GM23338 (cell line): ENCODE measurements at regions not wholly inside any gene's neighbourhood (a gene's known extent, or its start where the extent isn't known, plus 50 kb on each side); places are given as distances from the start of the nearest gene placed in this dataset.

Source experiments
- CREB1 ChIP-seq: fragments of 250-450 bp; sonication (Bioruptor Pico); IDR thresholded peaks from 2 replicates; pipeline ENCODE4 v1.5.0; 2020; ENCODE audit warnings: low read depth, mild to moderate bottlenecking, moderate library complexity
- CTCF ChIP-seq, 2 experiments: fragments of 200-600 bp in 1 of 2; sonication (generic) in 1 of 2; conservative IDR thresholded peaks; 2 replicates each; pipeline versions ENCODE4 v1.5.1 to v1.6.1; 2016 to 2017; ENCODE audit warnings: antibody characterized with exemption in 2 of 2, low read depth in 2 of 2, mild to moderate bottlenecking in 2 of 2, moderate library complexity in 1 of 2
- ETS1 ChIP-seq: IDR thresholded peaks from 2 replicates; pipeline ENCODE4 v1.6.1; 2016; ENCODE audit warnings: antibody characterized with exemption
- EZH2 ChIP-seq: fragments of 200-600 bp; sonication (generic); IDR thresholded peaks from one replicate; pipeline ENCODE4 v1.8.0; 2017; ENCODE audit warnings: antibody characterized with exemption, mild to moderate bottlenecking, low read depth; ENCODE audit not compliant: unreplicated experiment
- EZH2phosphoT487 ChIP-seq: fragments of 200-600 bp; sonication (generic); IDR thresholded peaks from one replicate; pipeline ENCODE4 v1.8.1; 2018; ENCODE audit warnings: antibody characterized with exemption; ENCODE audit not compliant: unreplicated experiment
- JUNB ChIP-seq: IDR thresholded peaks from one replicate; pipeline ENCODE4 v1.6.1; 2016; ENCODE audit warnings: antibody characterized with exemption; ENCODE audit not compliant: unreplicated experiment
- POLR2AphosphoS5 ChIP-seq: IDR thresholded peaks from 2 replicates; pipeline ENCODE4 v1.6.1; 2016; ENCODE audit warnings: antibody characterized with exemption, low read depth
- REST ChIP-seq: IDR thresholded peaks from one replicate; pipeline ENCODE4 v1.6.1; 2018; ENCODE audit warnings: antibody characterized with exemption; ENCODE audit not compliant: unreplicated experiment
- ZNF462 ChIP-seq: fragments of 250-450 bp; sonication (Bioruptor Pico); IDR thresholded peaks from 2 replicates; pipeline ENCODE4 v1.5.0; 2020; ENCODE audit warnings: mild to moderate bottlenecking, moderate library complexity

GRCh38 chr2:242053921-242054320, 184.4 kb downstream of the RTP5 start:
- TF ChIP-seq CTCF (conservative IDR thresholded peaks at IDR 0.05; ENCODE audit: low read depth in 2 of 2) (no peak), EZH2 (no peak), REST (no peak), EZH2phosphoT487 (no peak), POLR2AphosphoS5 (no peak), ETS1 (no peak), ZNF462 (CRISPR knock-in tag) (no peak), CREB1 (CRISPR knock-in tag) (no peak), JUNB (no peak)
